ENCODE measurements at regions not wholly inside any gene's neighbourhood (a gene's known extent, or its start where the extent isn't known, plus 50 kb on each side); places are given as distances from the start of the nearest gene placed in this dataset.
A peak's percentile ranks its signal among the peaks of the same experiment; 100 is the strongest.
"Not testable (repeated sequence)": the region's sequence is repeated elsewhere in the genome, so short reads cannot be mapped to it uniquely, and the experiment has no call there.

DNA sequence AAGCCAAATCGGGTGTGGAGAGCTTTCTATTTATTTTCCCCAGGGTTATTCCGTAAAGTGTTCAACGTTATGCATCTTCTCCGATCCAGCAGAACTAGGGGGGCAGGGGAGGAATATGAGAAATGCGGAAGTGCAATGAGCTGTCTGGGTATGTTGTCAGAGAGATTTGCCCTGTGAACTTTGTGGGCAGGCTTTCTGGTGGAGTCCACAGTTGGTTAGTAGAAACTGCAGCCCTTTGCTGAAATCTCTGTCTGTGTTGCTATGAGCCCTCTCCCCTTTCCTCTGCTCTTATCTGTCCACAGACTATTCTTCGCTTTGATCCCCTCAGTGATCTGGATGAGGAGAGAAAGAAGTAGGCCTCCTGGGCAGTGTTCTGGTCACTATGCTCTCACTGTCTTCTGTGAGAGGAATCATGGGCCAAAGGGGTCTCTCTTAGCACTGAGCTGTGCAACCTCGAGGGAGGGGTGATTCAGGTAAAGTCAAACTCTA lies 158.9 kb upstream of the FUT9 start:
- no peak for DNase-seq (ENCODE audit: low spot score)
- no peak for FAIRE-seq

DNA sequence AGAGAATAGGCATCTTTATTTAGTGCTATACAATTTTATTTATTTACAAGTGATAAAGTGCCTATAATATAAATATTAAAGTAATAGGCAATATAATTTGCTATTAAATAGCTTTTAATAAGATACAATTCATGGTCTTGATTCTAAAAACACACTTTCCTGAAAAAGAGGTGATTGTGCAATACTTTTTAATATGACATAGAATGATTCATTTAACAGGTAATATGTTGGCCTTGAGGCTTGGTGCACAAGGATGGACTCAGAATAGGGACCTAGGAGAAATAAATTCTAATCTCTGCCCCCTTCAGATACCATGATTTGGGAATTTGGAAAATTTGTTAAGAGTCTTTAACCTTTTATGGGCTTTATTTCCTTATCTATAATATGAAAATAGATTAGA lies 149.9 kb upstream of the FUT9 start:
- DNase-seq (ENCODE audit: low spot score), result no peak
- no peak for FAIRE-seq

DNA sequence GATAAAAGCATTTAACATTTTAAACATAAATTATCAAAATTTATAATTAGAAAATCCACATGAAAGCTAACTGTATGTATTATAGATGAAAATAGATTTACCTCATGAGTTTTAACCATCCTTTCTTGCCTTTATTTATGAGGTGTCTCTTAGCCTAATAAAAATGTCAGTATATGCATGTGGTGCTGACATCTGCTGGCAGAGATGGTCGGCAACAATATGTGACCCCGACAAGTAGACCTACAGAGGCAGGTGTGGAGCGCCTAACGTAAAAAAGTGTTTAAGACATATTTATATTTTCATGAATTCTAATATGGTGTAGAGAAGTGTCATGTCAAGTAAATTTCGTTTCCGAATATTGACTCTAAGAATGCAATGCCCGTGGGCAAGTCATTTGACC lies 149.0 kb upstream of the FUT9 start:
- peak; percentile 2 for DNase-seq (ENCODE audit: low spot score)
- FAIRE-seq, result no peak

DNA sequence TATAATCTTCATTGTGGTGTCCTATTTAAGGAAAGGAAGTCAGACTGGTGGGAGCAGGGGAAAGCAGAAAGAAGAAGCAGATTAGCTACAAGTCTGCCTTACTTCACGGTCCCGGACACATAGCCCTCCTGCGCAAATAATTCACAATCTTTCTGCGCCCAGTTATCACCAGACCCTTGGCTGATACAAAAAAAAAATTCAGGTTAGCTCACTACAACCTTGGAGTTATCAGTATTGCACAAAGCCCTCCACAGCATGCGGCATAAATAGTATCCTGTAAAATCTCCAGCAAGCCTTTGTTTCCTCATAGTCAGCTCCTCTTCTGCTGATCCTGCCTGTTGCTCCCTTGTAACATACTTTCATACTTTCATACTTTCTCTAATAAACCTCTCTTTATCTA lies 148.6 kb upstream of the FUT9 start:
- no peak for FAIRE-seq
- DNase-seq (ENCODE audit: low spot score), result no peak

DNA sequence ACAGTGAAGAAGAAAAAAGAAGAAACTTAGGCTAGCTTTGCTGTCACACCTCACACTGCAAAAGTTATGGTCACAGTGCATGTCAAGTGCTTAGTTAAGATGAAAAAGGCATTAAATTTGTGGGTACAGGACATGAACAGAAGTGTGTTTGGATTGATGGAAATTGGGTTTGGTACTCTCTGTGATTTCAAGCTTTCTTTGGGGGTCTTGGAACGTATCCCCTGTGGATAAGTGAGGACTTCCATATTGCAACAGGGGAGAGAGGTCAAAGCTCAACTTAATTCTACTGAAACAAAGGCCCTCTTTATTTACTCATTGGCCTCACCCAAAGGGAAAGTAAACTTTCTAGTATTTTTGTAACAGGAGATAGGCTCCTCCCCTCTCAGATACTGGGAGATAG lies 138.3 kb upstream of the FUT9 start:
- FAIRE-seq (no peak), DNase-seq (ENCODE audit: low spot score) (no peak)

DNA sequence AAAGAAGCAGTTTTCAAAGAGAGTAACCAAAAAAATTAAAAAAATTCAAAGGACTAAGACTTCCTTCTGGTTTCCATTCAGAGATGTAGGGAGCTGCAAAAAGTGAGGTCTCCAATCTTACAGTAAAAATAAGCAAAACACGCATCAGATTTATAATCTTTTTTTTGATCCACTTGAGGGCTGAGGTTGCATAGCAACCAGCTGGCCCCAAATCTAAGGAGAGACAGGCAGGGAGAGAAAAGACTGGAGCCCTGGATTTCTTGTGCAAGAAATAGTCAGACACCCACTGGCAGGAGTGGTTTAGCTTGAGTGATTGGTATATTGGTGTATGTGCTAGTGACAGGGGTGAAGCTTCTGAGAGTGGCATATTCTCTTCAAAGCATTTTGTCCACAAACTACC lies 135.9 kb upstream of the FUT9 start:
- FAIRE-seq (no peak), DNase-seq (ENCODE audit: low spot score) (no peak)

DNA sequence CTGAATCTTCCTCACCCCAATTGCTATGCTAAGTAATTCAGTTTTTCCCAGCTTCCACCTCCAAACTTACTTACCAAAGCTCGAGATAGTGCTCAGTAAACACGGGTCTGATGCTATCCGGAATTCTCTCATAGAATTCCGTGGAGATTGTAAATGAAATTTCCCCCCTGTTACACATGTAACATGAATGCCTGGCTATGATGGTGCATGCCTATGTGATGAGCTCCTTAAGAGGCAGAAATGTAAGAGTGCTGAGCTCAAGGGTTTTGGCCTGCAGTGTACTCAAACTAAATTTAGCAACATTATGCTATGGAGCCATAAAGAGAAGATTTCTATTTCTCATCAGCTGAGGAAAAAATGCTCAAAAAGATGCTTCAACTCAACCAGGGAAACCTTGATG lies 133.4 kb upstream of the FUT9 start:
- DNase-seq (ENCODE audit: low spot score), result no peak
- no peak for FAIRE-seq

DNA sequence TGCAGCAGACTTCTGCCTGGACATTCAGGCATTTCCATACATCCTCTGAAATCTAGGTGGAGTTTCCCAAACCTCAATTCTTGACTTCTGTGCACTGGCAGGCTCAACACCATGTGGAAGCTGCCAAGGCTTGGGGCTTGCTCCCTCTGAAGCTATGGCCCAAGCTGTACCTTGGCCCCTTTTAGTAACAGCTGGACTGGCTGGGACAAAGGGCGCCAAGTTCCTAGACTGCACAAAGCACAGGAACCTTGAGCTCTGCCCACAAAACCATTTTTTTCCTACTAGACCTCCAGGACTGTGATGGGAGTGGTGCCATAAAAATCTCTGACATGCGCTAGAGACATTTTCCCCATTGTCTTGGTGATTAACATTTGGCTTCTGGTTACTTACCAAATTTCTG lies 127.1 kb upstream of the FUT9 start:
- not testable (repeated sequence) for FAIRE-seq; DNase-seq (ENCODE audit: low spot score)

DNA sequence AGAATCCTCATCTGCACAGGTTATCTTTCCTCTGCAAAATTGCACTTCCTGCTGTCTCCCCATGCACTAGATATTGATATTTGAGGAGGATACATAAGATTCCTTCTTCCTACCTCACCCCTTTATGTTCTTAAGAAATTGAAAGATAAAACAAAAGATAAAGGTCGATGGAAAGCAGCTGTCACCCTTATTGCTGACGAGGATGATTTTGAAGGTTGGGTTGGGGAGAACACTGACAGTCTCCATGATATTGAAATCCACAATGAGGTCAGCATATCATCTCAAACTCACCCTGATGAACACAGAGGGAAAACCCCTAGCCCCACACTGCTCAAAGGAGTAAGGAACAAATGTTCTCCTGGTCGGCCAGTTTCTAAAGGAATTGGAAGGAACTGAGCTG lies 110.6 kb upstream of the FUT9 start:
- DNase-seq (ENCODE audit: low spot score) (no peak), FAIRE-seq (no peak)

DNA sequence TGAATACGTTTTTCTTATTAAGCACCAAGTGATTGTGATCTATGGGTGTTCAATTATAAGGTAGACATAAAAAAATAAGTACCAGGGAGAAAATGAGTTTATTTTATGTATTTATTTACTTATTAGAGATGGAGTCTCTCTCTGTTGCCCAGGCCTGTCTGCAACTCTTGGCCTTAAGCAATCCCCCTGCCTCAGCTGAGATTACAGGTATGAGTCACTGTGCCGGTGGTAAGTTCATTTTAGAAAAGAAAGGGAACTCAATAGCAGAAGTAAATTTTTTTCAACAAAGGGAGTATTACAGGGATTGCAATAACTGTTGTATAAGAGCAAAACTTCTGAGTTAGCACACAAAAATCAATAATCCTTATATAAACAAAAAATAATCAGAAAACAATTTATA lies 98.7 kb upstream of the FUT9 start:
- no peak for FAIRE-seq
- no peak for DNase-seq (ENCODE audit: low spot score)

DNA sequence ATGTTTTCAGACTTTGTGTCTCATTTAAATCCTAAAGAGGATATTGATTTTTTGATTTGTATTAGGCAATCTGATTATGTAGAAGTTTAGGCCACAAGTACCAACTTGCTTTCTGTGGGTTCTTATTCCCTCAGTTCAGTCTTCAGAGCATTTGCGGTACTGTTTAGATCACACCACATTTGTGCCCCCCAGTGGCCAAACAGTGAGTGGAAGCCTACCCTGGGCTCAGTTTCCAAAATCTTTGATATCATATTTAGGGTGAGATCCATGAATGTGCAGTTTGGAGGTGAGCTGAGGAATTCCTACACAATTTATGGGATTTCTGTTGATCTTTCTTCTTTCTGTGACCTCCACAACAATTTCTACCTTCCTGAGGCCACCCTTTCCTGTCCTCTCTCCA lies 92.3 kb upstream of the FUT9 start:
- no peak for FAIRE-seq

DNA sequence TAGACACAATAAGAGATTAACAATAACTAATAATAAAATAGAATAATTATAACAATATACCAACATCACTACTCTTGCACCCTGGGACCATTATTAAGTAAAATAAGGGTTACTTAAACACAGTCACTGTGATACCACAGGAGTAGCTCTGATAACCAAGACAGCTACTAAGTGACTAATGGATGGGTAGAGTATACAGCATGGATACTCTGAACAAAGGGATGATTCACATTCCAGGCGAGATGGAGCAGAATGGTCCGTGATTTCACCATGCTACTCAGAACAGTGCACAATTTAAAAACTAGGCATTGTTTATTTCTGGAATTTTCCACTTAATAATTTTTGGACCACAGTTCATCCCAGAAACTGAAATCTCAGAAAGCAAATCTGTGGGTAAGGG lies 80.0 kb upstream of the FUT9 start:
- no peak for FAIRE-seq
- DNase-seq (ENCODE audit: low spot score), result no peak

More for the DNA sequence above, 92.3 kb upstream of the FUT9 start:
- peak; percentile 9 for DNase-seq (ENCODE audit: low spot score)

DNA sequence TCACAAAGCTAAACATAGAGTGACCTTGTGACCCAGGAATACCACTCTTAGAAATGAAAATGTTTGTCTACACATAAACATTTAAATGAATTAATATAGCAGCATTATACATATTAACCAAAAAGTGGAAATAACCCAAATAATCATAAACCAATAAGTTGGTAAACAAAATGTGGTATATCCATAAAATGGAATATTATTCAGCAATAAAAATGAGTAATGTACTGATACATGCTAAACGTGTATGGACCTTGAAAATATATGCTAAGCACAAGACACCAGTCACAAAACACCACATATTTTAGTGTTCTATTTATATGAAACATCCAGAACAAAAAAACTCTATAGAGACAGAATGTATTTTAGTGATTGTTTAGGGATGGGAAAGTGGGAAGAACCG lies 68.9 kb upstream of the FUT9 start:
- no peak for FAIRE-seq
- no peak for DNase-seq (ENCODE audit: low spot score)

DNA sequence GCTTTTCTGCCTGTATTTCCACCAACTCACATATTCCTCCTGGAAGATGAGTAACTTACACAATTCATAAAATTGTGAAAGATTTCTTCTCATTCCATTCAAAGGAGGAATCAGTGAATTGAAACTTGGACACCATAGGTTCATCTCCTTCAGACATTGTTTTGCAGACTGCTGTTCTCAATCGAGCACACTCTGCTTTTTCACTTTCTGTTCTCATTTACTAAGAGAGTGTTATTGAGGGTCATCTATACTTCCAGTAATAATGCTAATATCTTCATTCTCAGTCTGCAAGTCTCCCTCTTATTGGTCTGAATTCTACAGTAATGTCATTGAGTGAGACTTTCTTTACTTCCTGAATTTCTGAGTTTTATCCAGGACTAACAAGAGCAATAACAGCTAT lies 67.5 kb upstream of the FUT9 start:
- no peak for FAIRE-seq

DNA sequence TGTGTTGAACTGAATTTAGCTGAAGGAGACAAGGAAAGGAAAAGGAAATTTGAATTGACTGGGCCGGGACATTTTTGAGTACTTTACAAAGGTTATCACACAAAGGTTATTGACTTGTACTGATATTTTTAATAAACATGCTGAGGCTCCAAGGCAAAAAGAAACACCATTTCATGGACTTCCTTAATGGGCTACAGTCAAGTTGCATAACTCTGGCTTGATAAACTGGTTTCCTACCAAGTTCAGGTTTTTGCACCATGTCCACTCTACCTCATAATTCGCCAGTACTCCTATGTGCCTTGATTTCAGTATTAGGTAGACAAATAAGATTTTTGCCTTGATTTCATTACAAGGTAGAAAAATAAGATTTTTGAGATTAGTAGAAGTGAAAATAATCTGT lies 65.8 kb upstream of the FUT9 start:
- FAIRE-seq (no peak), DNase-seq (ENCODE audit: low spot score) (no peak)

More for the DNA sequence above, 67.5 kb upstream of the FUT9 start:
- no peak for DNase-seq (ENCODE audit: low spot score)

DNA sequence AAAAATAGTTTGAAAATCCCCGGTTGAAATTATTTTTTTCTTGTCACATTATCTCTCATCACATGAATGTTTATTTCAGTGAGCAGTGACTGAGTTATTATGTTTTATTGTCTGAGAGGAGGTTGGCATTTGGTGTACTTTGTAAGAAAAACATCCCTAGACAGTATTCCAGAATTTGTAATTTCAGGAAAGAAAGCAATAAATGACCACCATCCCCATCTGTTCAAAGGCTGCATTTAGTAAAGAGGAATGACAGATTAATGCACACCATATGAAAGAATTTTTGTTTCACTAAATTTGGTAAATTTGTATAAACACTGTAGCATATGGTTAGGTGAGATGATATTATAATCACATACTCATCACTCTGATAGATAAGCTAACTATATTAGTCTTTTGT lies 57.1 kb upstream of the FUT9 start:
- FAIRE-seq, result no peak
- no peak for DNase-seq (ENCODE audit: low spot score)

DNA sequence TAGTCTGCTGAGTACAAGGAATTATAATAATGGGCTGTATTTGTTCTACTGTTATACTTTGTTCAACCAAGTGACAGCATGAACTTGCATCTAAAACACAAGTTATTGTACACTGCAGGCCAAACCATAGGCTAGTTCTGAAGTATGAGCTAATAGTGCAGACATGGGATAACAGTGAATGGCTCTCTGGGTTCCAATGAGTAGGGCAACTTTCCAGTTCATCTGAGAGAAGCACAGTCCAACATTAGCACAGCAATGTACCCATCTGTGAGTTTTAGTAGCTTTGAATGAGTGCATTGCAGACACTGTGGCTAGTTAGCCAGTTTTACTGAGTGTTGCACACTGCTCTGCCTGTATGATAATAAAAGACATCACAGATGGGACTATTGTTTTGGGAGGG lies 56.5 kb upstream of the FUT9 start:
- no peak for DNase-seq (ENCODE audit: low spot score)
- no peak for FAIRE-seq
